PC-9 (cell line): ENCODE measurements at regions not wholly inside any gene's neighbourhood (a gene's known extent, or its start where the extent isn't known, plus 50 kb on each side); places are given as distances from the start of the nearest gene placed in this dataset.

Experiments used
- EZH2 ChIP-seq: fragments of 200-600 bp; sonication (generic); IDR thresholded peaks from 2 replicates; pipeline ENCODE4 v1.8.0; 2017; ENCODE audit warnings: antibody characterized with exemption, low read depth
- TF ChIP-seq, protein P1 (sequence below): fragments of 200-600 bp; sonication (generic); conservative IDR thresholded peaks from 2 replicates; pipeline ENCODE4 v1.6.1; 2017; ENCODE audit warnings: mixed run types, antibody characterized with exemption, mild to moderate bottlenecking, moderate library complexity

DNA sequence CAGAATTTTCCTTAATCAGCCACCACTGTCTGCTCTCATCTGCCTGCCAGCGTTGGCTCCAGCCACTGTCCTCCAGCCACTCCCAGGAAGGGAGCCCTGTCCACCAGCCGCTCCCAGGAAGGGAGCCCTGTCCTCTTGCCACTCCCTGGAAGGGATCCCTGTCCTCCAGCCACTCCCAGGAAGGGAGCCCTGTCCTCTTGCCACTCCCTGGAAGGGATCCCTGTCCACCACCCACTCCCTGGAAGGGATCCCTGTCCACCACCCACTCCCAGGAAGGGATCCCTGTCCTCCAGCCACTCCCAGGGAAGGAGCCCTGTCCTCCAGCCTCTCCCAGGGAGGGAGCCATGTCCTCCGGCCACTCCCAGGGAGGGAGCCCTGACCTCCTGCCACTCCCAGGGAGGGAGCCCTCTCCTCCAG lies 726.5 kb downstream of the PTPRU start:
- TF ChIP-seq, protein P1, sequence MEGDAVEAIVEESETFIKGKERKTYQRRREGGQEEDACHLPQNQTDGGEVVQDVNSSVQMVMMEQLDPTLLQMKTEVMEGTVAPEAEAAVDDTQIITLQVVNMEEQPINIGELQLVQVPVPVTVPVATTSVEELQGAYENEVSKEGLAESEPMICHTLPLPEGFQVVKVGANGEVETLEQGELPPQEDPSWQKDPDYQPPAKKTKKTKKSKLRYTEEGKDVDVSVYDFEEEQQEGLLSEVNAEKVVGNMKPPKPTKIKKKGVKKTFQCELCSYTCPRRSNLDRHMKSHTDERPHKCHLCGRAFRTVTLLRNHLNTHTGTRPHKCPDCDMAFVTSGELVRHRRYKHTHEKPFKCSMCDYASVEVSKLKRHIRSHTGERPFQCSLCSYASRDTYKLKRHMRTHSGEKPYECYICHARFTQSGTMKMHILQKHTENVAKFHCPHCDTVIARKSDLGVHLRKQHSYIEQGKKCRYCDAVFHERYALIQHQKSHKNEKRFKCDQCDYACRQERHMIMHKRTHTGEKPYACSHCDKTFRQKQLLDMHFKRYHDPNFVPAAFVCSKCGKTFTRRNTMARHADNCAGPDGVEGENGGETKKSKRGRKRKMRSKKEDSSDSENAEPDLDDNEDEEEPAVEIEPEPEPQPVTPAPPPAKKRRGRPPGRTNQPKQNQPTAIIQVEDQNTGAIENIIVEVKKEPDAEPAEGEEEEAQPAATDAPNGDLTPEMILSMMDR, result no peak
- TF ChIP-seq EZH2, result no peak
